ENCODE measurements at regions not wholly inside any gene's neighbourhood (a gene's known extent, or its start where the extent isn't known, plus 50 kb on each side); places are given as distances from the start of the nearest gene placed in this dataset.

DNA sequence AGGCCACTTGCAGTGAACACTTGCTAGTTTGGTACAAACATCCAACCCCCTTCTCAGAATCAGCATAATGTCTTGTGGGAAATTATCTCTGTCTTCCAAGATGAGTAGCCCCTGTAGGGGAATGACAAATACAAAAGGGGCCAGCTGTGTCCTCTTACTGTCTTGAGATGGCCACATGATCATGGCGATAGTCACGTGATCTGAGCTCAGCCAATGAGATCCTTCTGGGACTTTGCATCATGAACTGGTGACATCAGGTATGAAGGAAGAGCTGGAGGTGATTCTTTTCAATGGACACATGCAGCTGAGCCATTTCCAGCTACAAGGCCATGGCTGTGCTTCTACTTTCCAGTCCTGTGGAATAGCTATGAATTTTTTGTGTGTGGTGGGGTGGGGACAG lies 206.3 kb downstream of the IRX1 start:
- no TSS peak for BruUV-seq (replicated peaks)
- no peak overlapping the region for H3K9ac ChIP-seq (replicated peaks; ENCODE audit: extremely low read depth, insufficient read depth, low read length)
- no peak overlapping the region for H3K27ac ChIP-seq (ENCODE audit: insufficient read depth, low read depth, low read length)
- no peaks in the 10 kb centered on the region for H3K9me1 ChIP-seq (replicated peaks; ENCODE audit: control insufficient read depth, extremely low read depth, insufficient read depth, low read length)
- DNase-seq (ENCODE audit: low read depth, low spot score) (no peak), FAIRE-seq (no peak)
- H3K27me3 ChIP-seq (ENCODE audit: control insufficient read depth in 2 of 2, insufficient read depth in 2 of 2, low read length in 2 of 2), result no peaks in the 10 kb centered on the region
- no peaks in the 10 kb centered on the region for H3K79me2 ChIP-seq (ENCODE audit: control insufficient read depth, insufficient read depth, low read length)
- CTCF ChIA-PET, result no interaction called here
- H3K36me3 ChIP-seq (ENCODE audit: control insufficient read depth in 2 of 2, extremely low read depth in 1 of 2, insufficient read depth in 2 of 2, low read length in 2 of 2), result no peaks in the 10 kb centered on the region
- no peaks in the 10 kb centered on the region for H4K20me1 ChIP-seq (replicated peaks; ENCODE audit: control insufficient read depth, extremely low read depth, insufficient read depth, low read length)
- intact Hi-C loops (cut with micrococcal nuclease), result no loop called here
- no peak overlapping the region for H3K4me3 ChIP-seq (replicated peaks in 1 of 3; ENCODE audit: insufficient read depth in 1 of 3, low read depth in 1 of 3, low read length in 3 of 3)
- H3K9me3 ChIP-seq (replicated peaks; ENCODE audit: control insufficient read depth, insufficient read depth, low read length), result peaks cover 7% of the 10 kb centered on the region
- POLR2A ChIA-PET, result no interaction called here
- dilution Hi-C loops (cut with MboI; ENCODE audit: extremely low pct_ligation_motif_present, low sequenced_read_pairs), result no loop called here
- TF ChIP-seq POLR2AphosphoS5 (IDR thresholded peaks at IDR 0.05; ENCODE audit: insufficient read depth, low read depth, low read length) (no peak), FOS (IDR thresholded peaks at IDR 0.05; ENCODE audit: borderline replicate concordance, insufficient read depth, low read length) (no peak), JUN (IDR thresholded peaks at IDR 0.05; ENCODE audit: borderline replicate concordance, insufficient read depth, insufficient read length, low read depth) (no peak), POLR2A (IDR thresholded peaks at IDR 0.05; ENCODE audit: low read depth, low read length) (no peak), GATA2 (IDR thresholded peaks at IDR 0.05; ENCODE audit: insufficient read depth, insufficient read length, low read depth, low read length) (no peak), MYC (IDR thresholded peaks at IDR 0.05; ENCODE audit: low read depth, low read length) (no peak), EZH2 (IDR thresholded peaks at IDR 0.05; ENCODE audit: borderline replicate concordance, low read depth, low read length, severe bottlenecking) (no peak)
- TF ChIP-seq, protein P1, sequence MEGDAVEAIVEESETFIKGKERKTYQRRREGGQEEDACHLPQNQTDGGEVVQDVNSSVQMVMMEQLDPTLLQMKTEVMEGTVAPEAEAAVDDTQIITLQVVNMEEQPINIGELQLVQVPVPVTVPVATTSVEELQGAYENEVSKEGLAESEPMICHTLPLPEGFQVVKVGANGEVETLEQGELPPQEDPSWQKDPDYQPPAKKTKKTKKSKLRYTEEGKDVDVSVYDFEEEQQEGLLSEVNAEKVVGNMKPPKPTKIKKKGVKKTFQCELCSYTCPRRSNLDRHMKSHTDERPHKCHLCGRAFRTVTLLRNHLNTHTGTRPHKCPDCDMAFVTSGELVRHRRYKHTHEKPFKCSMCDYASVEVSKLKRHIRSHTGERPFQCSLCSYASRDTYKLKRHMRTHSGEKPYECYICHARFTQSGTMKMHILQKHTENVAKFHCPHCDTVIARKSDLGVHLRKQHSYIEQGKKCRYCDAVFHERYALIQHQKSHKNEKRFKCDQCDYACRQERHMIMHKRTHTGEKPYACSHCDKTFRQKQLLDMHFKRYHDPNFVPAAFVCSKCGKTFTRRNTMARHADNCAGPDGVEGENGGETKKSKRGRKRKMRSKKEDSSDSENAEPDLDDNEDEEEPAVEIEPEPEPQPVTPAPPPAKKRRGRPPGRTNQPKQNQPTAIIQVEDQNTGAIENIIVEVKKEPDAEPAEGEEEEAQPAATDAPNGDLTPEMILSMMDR (IDR thresholded peaks at IDR 0.05; ENCODE audit: extremely low read depth in 1 of 2, insufficient read depth in 1 of 2, low read depth in 1 of 2, low read length in 2 of 2), result no peak
- TF ChIP-seq, protein P2, sequence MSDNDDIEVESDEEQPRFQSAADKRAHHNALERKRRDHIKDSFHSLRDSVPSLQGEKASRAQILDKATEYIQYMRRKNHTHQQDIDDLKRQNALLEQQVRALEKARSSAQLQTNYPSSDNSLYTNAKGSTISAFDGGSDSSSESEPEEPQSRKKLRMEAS (IDR thresholded peaks at IDR 0.05; ENCODE audit: insufficient read depth, insufficient read length), result no peak
- H3K4me2 ChIP-seq (ENCODE audit: insufficient read depth, low read length), result no peak overlapping the region
- no peaks in the 10 kb centered on the region for H3K4me1 ChIP-seq (ENCODE audit: control insufficient read depth, extremely low read depth, insufficient read depth, low read length)
- H2AFZ ChIP-seq (ENCODE audit: low read depth, low read length), result no peak overlapping the region
